GM04504 (cell line): ENCODE measurements at regions not wholly inside any gene's neighbourhood (a gene's known extent, or its start where the extent isn't known, plus 50 kb on each side); places are given as distances from the start of the nearest gene placed in this dataset.
A peak's percentile ranks its signal among the peaks of the same experiment; 100 is the strongest.

Source experiments
- DNase-seq: peaks from one replicate; pipeline ENCODE4 v3.0.0-alpha.2; 2012; ENCODE audit warnings: low read depth

DNA sequence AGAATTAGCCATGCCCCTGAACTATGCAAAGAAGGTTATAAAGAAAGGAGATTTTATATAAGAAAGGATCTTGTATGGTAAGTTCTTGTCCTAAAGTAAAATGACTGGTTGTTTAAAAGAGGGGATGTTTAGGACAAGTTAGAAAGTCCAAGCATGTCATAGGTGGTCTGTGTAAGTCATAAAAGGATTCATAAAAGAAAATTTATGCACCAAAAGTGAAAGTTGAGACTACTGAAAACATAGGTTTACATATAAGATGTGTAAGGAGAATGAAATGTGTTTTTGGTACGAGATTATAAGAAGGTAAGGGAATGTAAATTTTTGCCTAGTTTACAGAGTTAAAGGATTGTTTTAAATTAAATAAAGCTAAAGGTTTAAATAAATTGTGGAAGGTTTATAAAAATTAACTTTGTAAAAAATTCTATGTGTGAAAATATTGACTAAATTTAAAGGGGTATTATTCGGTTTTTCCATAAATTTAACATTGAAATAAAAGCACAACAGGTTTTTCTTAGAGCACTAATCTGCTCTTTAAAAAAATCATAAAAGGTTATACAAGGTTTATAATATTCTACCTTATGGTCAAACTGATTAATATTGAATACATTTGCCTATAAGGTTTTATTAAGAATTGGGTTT is 93.6 kb upstream of the UST start:
- no peak for DNase-seq

DNA sequence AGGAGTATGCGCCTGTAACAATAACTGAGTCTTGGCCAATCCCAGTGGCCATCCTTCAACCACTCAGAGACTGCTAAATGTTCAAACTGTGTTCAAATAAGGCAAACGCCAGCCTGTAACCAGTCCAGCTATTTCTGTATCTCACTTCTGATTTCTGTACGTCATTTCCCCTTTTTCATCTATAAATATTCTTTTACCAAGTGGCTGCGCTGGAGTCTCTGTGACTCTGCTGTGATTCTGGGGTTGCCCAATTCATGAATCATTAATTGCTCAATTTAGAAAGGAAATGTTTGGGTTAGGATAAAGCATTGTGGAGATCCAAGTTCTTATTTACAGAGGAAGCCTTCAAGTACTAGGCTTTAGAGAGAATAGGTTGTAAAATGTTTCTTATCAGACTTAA is 89.8 kb upstream of the UST start:
- peak; percentile 68 for DNase-seq

DNA sequence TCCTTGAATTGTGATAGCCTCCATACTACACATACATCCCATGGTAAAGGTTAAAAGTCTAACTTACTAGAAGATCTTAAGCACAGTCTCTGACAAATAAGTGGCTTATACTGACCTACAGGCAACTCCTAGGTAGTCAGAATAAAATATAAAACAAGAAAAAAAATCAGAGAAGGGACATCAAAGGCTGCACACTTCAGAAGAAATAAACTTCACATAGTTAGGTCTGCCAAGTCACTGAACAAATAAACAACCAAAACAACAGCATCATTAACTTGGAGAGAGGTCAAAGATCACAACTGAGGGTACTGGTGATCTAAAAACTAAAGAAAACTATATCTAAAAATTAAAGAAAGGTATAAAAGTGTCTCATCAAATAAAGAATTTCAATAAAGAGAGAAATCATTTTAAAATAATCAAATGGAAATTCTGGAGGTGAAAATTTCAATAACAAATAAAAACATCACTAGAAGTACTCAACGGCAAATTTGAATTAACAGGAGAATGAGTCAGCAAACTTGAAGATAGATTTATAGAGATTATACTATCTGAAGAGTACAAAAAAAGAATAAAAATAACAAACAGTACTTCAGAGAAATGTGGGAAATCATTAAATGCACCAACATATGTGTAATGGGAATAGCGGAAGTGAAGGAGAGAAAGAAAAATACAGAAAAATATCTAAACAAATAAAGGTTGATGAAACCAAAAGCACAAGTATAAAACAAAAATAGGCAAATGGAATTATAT is 88.0 kb upstream of the UST start:
- no peak for DNase-seq

DNA sequence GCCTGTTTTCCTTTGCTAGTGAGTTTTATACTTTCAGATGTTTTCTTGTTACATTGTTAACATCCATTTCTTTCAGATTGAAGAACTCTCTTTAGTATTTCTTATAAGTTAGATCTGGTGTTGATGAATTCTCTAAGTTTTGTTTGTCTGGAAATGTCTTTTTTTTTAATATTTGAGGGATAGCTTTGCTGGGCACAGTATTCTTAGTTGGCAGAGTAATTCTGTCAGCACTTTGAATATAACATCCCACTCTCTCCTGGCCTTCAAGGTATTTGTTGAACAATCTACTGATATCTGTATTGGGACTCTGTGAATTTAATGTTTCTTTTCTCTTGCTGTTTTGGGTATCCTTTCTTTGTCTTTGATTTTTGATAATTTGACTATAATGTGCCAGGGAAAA is 79.4 kb upstream of the UST start:
- DNase-seq, result no peak

DNA sequence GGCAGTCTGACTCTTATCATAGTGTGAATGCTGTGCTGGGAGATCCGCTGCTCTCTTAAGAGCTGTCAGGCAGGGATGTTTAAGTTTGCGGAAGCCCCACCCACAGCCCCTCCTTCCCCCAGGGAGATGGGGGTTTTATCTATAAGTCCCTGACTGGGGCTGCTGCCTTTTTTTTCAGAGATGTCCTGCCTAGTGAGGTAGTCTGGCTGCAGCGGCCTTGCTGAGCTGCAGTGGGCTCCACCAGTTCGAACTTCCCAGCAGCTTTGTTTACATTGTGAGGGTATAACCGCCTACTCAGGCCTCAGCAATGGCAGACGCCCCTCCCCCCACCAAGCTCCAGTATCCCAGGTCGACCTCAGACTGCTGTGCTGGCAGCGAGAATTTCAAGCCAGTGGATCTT is 75.7 kb upstream of the UST start:
- no peak for DNase-seq

DNA sequence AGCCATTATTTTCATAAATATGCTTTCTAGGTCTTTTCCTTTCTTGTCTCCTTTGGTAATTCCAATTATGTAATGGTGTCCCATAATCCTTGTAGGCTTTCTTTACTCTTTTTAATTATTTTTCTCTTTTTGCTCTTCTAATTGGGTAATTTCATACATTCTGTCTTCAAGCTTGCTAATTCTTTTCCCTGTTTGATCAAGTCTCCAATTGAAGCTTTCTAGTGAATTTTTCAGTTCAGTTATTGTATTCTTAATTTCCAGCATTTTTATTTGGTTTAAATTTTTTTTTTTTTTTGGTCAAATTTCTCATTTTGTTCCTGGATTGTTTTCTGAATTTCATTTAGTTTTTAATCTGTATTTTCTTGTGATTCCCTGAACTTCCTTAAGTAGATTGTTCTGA is 74.9 kb upstream of the UST start:
- no peak for DNase-seq

DNA sequence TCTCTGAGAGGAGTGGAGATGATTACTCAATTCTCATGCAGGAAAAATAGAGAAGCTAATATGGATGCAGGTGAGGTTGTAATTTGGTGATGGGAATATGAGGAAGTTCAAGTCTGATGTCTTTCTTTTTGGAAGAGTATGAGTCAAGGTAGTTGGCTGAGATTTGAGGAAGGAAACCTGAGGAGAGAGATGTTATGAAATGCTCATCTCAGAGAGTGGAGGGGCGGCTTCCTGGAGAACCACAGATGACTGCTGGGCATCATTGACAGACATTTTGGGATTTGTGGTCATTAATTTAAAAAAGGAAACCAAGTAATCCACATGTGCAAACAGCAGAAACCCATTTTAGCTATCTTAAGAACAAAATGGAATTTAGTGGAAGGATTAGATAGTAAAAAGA is 72.5 kb upstream of the UST start:
- no peak for DNase-seq

DNA sequence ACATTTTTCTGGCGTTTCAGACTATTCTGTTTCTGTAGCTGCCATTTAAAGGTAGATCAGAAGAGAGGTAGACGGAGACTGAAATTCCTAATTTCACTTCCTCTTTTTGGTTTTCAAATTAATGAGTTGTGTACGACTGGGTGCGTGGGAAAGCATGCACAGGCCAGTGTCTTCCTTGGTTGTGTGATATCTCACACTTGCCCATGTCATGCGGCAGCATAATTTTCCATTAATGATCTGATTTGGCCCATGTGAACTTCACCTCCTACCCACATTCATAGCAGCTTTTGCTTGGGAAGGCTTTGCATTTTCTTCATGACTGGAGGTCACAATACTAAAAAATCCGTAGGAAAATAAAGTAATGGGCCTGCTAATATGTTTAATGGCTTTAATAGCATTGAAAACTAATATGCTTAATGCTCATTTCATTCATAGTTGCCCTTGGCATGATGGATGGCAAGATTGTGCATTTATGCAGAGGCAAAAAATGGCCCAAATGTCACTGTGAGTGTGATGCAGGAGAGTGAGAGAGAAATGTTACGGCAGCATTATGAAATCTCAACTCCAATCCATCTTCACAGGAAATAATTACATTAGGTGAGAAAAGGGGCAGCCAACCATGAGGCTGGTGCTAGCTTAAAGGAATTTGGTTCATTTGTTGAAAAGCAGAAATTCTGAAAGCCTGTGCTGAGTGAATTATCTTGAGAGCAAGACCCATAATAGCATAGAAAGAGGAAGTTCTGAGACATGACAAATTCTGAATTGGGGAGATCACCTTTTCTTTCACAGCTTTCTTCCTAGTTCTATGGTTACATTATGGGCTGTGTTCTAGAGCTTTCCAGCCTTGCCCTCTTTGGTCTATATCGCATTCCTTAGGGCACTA is 69.0 kb upstream of the UST start:
- DNase-seq, result no peak

DNA sequence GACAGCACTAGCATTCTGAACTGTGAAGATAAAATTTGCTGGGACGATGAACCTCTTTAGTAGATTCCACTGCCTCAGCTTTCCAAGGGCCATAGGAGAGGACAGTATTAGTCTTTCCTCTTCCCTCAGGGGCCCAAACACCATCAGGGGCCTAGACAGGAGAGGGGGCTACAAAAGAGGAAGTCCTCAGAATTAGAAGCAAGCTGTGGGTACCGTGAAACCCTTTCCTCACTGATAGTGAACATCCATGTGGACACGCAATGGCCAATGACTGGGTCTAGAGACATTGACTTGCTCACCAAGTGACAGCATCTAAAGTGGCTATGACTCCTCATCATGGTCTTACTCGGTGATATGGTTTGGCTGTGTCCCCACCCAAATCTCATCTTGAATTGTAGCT is 68.1 kb upstream of the UST start:
- no peak for DNase-seq

DNA sequence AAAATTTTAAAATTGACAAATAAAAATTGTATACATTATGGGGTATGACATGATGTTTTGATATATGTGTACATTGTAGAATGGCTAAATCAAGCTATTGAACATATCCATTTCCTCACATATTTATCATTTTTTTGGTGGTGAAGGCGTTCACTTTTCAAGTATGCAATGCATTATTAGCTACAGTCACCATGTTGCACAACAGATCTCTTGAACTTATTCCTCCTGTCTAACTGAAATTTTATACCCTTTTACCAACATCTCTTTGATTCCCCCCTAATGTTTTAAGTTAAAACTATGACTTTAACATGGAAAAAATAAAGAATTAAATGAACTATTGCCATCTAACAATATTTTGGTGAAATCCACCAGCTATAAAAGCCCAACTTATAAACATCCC is 65.2 kb upstream of the UST start:
- no peak for DNase-seq

DNA sequence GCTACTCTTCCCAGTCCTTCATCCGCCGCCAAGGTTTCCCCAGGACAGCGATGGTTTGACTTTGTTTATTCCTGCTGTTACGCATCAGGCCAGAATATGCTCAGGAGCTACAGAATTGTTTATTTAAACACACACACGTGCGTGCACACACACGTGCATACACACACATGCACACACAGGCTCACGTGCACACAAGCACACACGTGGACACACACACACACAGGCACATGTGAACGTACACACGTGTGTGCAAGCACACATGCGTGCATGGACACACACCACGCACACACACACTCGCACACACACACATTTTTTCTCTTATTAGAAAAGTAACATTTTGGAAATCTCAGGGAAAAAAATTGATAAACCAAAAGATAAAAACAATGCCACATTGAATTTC is 64.6 kb upstream of the UST start:
- DNase-seq, result no peak

DNA sequence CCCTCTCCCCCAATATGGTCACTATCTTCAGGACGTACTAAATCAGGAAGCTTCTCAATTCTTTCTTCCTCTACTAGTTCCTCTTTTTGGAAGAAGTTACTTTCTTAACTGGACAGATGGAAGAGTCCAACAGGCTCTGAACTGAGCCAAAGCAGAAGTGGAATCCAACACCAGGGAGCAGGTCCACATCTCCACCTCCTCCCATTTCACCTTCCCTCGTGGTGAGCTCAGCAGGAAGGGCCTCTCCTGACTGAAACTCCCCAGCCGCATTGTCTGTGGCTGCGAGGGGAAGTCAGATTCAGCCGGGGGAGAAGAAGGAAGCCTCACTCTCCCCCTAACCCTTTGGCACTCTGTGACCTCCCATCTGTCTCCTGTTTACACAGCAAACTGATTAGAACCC is 63.8 kb upstream of the UST start:
- DNase-seq, result no peak

DNA sequence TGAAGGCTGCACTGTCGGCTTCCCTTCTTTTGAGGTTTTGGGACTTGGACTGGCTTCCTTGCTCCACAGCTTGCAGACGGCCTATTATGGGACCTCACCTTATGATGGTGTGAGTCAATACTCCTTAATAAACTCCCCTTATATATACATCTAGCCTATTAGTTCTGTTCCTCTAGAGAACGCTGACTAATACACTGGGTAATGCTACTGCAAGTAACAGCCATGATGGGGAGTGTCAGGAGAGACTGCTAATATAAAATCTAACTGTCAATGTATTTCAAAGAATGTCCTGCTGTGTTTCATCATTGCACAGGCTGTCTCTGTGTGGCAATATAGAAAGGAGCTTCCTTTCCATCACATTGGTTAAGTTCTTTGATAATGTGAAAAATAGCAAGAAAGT is 57.7 kb upstream of the UST start:
- no peak for DNase-seq

DNA sequence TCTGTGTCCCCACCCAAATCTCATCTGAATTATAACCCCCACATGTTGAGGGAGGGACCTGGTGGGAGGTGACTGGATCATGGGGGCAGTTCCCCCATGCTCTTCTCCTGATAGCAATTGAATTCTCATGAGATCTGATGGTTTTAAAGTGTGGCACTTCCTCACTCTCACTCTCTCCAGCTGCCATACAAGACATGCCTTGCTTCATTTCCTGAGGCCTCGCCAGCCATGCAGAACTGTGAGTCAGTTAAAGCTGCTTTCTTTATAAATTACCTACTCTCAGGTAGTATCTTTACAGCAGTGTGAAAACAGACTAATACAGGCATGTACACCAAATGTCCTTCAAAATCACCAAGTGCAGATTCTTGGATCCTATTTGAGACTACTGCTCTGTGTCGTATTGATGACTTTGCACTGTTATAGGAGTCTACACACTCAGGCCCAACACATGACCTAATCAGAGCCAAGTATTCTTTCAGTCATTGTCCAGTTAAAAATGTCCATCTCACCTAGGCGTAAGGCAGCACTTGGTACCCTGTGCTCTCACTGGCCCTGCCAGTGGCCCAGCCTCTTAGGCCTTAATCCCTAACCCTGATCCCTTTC is 52.8 kb upstream of the UST start:
- no peak for DNase-seq
